Bronchial epithelial cell (primary cell): ENCODE measurements at regions not wholly inside any gene's neighbourhood (a gene's known extent, or its start where the extent isn't known, plus 50 kb on each side); places are given as distances from the start of the nearest gene placed in this dataset.
"Not testable (repeated sequence)": the region's sequence is repeated elsewhere in the genome, so short reads cannot be mapped to it uniquely, and the experiment has no call there.

Experiments used
- DNase-seq: peaks from one replicate; pipeline ENCODE4 v3.0.0-alpha.2; 2010; ENCODE audit warnings: low read depth
- FAIRE-seq: peaks from 2 replicates; lab custom pipeline; 2011; peaks lifted over from hg19 to GRCh38; lab: Jason Lieb, UNC
- H3K27me3 ChIP-seq: 2 replicates; pipeline ENCODE4 v1.5.1; 2011; ENCODE audit warnings: low read length; ENCODE audit not compliant: control insufficient read depth, insufficient read depth
- H3K36me3 ChIP-seq: 2 replicates; pipeline ENCODE4 v1.5.1; 2011; ENCODE audit warnings: low read length; ENCODE audit not compliant: control insufficient read depth, insufficient read depth
- H3K4me3 ChIP-seq: 2 replicates; pipeline ENCODE4 v1.5.1; 2011; ENCODE audit warnings: mild to moderate bottlenecking, low read depth, low read length, control low read depth
- TF ChIP-seq, protein P1 (sequence below): IDR thresholded peaks from 2 replicates; pipeline ENCODE4 v1.5.1; 2011; ENCODE audit warnings: mild to moderate bottlenecking, moderate library complexity, low read length, control low read depth, inconsistent platforms; ENCODE audit not compliant: insufficient read depth, severe bottlenecking

DNA sequence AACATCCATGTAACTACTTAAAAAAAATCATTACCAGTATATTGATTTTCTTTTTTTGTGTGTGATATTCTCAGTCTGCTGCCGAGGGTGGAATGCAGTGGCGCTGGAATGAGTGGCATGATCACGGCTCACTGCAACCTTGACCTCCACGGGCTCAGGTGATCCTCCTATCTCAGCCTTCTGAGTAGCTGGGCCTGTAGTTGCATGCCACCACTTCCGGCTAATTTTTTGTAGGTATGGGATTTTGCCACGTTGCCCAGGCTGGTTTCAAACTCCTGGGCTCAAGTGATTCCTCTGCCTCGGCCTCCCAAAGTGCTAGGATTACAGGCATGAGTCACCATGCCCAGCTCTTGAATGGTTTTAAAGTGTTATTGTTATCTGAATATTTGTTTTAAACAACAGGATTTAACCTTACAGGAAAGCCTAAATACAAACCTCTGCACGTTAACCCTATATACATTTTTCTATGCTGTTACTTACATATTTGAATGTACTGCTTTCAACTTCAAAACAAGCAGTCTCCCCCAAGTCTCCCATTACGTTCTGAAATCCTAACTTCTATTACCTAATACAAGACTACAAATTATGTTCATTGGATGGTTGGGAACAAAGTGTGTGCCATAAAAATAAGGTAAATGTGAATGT lies 61.7 kb downstream of the KPNA2 start:
- H3K27me3 ChIP-seq, result no peaks in the 10 kb centered on the region
- no peaks in the 10 kb centered on the region for H3K36me3 ChIP-seq
- FAIRE-seq (no peak), DNase-seq (peak; percentile 77)
- TF ChIP-seq, protein P1, sequence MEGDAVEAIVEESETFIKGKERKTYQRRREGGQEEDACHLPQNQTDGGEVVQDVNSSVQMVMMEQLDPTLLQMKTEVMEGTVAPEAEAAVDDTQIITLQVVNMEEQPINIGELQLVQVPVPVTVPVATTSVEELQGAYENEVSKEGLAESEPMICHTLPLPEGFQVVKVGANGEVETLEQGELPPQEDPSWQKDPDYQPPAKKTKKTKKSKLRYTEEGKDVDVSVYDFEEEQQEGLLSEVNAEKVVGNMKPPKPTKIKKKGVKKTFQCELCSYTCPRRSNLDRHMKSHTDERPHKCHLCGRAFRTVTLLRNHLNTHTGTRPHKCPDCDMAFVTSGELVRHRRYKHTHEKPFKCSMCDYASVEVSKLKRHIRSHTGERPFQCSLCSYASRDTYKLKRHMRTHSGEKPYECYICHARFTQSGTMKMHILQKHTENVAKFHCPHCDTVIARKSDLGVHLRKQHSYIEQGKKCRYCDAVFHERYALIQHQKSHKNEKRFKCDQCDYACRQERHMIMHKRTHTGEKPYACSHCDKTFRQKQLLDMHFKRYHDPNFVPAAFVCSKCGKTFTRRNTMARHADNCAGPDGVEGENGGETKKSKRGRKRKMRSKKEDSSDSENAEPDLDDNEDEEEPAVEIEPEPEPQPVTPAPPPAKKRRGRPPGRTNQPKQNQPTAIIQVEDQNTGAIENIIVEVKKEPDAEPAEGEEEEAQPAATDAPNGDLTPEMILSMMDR, result no peak
- H3K4me3 ChIP-seq, result no peak overlapping the region

DNA sequence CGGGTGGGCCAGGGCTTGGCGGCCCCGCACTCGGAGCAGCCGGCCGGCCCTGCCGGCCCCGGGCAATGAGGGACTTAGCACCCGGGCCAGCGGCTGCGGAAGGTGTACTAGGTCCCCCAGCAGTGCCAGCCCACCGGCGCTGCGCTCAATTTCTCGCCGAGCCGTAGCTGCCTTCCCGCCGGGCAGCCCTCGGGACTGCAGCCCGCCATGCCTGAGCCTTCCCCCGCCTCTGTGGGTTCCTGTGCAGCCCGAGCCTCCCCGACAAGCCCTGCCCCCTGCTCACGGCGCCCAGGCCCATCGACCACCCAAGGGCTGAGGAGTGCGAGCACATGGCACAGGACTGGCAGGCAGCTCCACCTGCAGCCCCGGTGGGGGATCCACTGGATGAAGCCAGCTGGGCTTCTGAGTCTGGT lies 63.8 kb downstream of the KPNA2 start:
- not testable (repeated sequence) for FAIRE-seq, DNase-seq, H3K27me3 ChIP-seq, H3K4me3 ChIP-seq, H3K36me3 ChIP-seq

DNA sequence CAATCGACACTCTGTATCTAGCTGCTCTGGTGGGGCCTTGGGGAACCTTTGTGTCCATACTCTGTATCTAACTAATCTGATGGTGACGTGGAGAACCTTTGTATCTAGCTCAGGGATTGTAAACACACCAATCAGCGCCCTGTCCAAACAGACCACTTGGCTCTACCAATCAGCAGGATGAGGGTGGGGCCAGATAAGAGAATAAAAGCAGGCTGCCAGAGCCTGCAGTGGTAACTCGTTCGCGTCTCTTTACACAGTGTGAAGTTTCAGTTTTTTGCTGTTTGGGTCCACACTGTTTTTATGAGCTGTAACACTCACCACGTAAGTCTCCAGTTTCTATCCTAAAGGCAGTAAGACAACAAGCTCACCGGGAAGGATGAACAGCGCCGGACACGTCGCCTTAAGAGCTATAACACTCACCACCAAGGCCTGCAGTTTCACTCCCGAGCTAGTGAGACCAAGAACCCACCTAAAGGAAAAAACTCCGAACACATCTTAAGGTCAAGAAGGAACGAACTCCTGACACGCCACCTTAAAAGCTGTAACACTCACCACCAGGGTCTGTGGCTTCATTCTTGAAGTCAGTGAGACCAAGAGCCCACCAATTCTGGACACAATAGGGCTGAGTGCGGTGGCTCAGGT lies 64.6 kb downstream of the KPNA2 start:
- TF ChIP-seq, protein P1, result no peak
- FAIRE-seq (no peak), DNase-seq (no peak)
- no peaks in the 10 kb centered on the region for H3K27me3 ChIP-seq
- no peak overlapping the region for H3K4me3 ChIP-seq
- H3K36me3 ChIP-seq, result no peaks in the 10 kb centered on the region

DNA sequence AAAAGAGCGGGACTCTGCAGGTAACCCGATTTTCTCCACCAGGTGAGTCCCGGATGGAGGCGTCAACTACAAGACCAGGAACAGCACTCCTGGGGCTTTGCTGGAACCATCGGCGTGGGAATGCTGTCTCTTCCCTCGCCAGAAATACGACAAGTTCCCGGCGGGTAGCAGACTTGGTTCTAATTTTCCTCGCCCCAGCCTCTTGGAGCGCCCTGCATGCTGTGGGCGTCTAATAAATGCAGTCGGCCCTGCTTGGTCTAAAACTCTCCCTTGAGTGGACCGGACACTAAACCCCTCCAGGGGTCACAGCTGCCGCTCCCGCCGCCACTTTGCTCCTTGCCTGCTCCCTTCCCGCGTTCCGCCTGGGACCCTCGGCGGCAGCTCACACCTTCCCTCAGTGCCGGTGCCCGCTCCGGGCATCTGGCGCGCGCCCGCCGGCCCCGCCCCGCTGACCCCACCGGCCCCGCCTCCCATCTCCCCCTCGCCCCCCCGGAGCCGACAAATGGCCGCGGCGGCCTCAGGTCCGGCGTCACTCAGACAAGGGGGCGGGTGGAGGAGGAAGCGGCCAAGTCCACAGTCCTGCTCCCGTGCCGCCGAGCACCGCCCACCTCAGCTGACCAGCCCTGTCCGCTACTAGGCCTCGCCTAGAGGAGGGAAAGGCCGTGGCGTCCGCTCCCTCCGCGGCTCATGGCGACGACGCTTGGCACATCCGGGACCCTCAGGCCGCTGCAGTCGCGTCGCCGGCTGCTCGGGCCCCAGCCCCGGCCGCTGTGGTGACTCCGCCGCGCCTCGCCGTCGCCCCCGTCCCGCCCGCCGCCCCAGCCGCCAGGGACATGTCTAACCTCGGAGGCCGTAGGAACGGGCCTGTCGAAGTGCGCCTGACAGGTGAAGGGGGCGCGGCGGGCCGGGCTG lies 65.8 kb downstream of the KPNA2 start:
- FAIRE-seq, result no peak
- TF ChIP-seq, protein P1, result no peak
- H3K4me3 ChIP-seq, result peak overlapping the region; percentile 87
- H3K27me3 ChIP-seq, result no peaks in the 10 kb centered on the region
- peak; percentile 76 for DNase-seq
- no peaks in the 10 kb centered on the region for H3K36me3 ChIP-seq

DNA sequence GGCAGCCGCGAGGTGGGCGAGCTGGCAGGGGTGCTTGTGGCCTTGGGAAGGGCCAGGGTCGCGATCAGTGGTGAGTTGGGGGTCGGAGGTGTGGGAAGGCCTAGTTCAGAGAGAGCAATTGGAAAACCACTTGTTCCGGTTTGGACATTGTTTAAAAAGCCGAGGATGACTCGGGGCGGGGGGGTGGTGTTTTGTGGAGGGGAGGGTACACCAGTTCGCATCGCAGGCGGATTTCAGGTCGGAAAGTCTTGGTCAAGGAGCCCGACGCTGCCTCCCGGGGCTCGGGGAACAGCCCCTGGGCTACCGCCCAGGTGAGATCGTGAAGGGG lies 66.4 kb downstream of the KPNA2 start:
- no peak for DNase-seq
- H3K27me3 ChIP-seq, result no peaks in the 10 kb centered on the region
- FAIRE-seq, result no peak
- TF ChIP-seq, protein P1, result no peak
- H3K36me3 ChIP-seq, result no peaks in the 10 kb centered on the region
- peak overlapping the region; percentile 87 for H3K4me3 ChIP-seq

DNA sequence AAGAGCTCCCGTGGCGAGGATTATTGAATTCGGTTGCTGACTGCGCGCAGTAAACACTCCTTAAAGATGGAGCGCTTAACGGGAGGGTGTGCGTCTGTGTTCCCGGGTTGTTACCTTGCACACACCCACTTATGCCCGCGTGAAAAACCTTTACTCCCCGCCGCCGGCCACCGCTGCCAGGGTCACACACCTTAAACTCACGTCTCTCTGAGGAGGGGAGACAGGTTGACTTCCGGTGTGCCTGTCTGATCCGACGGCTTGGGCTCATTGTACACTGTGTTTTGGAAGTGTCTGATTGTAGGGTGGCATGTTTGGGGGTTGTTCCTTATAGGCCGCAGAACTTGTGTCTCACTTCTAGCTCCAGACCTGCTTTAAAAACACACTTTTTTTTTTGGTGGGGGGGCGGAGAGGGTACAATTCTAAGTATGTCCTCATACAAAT lies 66.8 kb downstream of the KPNA2 start:
- FAIRE-seq, result no peak
- peak overlapping the region; percentile 87 for H3K4me3 ChIP-seq
- H3K36me3 ChIP-seq, result no peaks in the 10 kb centered on the region
- TF ChIP-seq, protein P1, result no peak
- DNase-seq, result no peak
- H3K27me3 ChIP-seq, result no peaks in the 10 kb centered on the region
